Mucosa of gallbladder (tissue), 1 donor: ENCODE measurements at regions not wholly inside any gene's neighbourhood (a gene's known extent, or its start where the extent isn't known, plus 50 kb on each side); places are given as distances from the start of the nearest gene placed in this dataset.

Experiments used
- DNase-seq: peaks from one replicate; pipeline ENCODE4 v3.0.0-alpha.2; 2020; ENCODE audit warnings: low spot score
- donor health status: DM: no; HTN: no; CAD: no.

DNA sequence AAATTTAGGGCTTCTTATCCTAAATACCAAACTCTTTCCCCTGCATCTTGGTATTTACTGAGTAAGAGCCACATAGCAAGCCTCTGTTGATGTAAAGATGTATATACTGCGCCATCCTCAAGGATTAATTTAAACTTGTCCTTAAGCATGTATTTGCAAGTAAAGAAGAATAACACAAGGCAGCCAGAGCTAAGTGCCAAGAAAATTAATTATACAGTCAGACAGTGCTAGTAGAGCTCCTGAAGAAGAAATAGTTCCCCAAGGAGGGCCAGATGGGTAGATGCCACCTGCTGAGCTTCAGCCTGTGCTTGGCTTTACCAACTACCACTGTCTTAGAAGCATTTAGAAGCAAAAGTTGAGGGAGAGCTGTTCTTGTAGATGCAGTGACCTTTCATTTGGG, 470.0 kb downstream of the BUD13 start:
- no peak for DNase-seq

DNA sequence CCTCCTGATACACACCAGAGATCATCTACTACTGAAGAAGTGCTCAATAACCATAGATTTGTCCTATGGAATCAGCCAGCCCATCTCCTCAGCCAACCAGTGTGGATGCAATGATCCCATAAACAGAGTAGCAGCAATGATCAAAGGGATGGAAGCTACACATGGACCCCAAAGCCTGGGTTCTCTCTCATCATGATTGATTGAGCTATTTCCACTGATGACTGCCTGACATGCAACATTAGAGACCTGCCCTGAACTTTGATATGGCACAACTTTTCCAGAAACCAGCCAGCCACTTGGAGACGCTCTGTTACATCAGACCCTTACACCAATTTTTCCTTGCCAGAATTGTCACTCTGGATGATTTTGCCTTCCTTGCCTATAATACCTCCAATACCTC, 471.6 kb downstream of the BUD13 start:
- DNase-seq, result no peak

DNA sequence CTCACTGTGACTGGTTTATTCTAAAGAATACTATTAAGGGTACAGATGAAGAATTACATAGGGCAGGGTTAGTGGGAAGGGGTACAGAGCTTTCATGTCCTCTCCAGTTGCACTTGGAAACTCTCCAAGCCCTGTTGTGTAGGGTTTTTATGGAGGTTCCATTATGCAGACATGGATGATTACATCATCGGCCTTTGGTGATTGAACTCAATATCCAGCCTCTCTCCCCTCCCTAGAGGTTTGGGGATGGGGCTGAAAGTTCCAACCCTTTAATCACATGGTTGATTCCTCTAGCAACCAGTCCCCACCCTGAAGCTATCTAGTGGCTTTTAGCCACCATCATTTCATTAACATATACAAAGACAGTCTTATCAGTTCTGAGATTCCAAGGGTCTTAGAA, 472.6 kb downstream of the BUD13 start:
- no peak for DNase-seq

DNA sequence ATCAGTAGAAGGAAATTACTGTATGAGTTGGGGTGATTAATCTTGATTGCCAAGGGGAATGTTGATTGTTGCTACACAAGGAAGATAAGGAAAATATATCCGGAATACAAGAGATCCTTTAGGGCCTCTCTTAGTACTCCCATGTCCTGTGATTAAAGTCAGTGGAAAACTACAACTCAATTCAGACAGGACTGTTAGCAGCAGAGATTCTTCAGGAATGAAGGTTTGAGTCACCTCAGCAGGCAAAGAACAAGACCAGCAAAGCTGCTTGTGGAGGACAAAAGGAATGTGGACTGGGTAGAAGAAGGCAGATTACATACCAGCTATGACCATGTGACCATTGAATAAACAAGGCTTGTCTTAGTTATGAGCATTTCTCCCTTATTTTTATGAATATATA, 478.2 kb downstream of the BUD13 start:
- DNase-seq, result no peak

DNA sequence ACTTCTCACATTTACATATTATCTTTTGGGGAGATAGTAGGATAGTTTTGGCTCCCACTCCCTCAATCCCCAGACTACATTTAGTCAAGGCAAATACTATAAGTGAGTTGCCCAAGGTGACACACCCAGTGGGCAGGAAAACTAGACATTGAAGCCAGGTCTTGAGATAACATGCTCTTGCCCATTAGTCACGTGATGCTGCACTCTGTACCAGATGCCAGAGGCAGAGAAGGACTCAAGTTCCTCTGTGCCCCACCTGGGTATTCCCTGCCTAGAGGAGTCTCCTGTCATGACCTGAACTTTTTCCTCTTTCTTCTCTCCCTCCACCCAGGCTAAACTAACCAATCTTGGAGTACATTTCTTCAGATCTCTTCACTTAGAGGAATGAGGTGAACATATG, 484.9 kb downstream of the BUD13 start:
- DNase-seq, result no peak

DNA sequence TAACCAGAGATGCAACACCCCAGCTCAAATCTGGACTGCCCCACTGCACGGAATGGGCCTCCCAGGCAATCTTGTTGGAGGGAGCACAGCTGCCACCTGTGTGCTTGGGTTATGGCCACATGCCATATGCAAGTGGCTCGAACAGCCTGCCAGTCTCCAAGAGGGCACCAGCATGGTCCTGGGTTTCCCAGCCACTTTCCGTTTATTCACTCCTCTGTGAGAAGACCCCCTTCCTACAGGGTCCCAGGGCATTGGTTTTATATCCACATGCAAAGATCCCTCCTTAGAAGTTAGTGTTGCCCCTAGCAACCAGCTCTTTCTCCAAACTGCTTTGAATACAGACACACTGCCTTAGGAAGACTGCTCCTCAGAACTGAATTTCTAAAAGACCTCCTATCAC, 487.8 kb downstream of the BUD13 start:
- DNase-seq, result no peak

DNA sequence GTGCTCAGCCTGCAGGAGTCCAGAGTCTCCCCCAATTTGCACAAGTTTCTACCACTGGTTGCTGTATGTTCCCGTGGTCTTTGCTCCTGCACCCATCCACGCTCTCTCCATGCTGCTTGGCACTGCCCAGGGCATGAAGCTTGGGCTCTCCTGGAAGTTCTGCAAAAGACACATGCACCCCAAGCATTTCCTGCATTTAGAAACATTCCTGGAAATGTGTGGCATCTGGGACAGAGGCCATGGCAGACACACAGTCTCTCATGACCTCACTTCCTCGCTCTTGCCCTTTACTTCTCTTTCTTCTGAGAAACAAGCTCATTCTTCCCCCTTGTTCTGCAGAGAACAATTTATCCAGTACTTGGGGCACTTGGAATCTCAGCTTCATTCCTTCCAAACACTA, 489.5 kb downstream of the BUD13 start:
- DNase-seq, result no peak

DNA sequence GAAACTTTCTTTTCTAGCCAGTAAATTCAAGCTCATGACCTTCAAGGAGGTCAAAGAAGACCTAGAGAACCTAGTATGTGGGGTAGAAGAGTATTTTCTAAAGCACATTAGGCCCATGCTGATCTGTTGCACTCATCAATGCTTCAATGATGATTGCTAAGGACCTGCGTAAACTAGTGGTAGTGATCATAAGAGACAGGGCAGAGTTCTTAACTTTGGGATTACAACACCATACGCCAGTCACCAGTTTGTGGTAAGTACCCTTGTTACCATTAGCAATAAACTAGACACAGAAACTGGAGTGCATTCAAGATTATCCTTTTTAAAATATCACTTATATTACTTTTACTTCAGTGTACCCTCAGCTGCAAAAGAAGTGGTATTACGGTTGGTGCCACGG, 490.3 kb downstream of the BUD13 start:
- DNase-seq, result no peak

DNA sequence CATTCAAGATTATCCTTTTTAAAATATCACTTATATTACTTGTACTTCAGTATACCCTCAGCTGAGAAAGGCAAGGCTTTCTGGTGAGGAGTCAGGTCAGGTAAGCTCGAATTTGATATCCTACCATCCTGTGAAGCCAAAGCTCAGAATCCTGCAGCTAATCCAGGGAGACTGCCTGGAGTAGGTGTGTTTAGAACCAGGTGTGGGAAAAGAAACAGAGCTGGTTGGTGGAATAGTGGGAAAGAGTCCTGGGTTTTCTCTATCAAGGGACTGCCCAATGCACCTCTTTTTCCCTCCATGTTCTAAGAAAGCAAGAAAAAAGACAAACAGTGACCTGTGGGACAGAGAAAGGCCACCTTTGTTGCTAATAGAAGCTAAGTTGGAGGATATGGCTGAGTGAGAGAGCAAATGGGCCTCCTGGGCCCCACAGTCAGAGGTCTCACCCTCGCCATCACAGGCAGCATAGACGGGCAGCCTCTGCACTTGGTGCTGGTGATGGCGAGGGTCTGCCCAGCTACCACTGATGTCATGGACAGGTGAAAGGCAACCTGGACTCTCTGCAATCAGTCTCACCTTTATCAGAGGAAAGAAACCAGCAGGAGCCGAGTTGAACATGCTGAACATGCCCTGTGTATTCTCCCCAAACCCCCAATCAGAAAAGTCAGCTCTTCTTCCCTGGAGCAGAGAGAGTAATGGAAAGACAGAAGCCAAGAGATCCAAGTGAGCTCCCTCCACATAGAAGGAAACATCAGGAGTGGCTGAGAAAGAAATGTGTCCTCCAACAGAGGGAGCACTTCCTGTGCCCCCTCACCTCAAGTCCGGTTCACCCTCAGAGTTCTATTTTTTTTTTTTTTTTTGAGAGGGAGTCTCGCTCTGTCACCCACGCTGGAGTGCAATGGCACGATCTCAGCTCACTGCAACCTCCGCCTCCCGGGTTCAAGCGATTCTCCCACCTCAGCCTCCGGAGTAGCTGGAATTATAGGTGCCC, 491.3 kb downstream of the BUD13 start:
- DNase-seq, result no peak

DNA sequence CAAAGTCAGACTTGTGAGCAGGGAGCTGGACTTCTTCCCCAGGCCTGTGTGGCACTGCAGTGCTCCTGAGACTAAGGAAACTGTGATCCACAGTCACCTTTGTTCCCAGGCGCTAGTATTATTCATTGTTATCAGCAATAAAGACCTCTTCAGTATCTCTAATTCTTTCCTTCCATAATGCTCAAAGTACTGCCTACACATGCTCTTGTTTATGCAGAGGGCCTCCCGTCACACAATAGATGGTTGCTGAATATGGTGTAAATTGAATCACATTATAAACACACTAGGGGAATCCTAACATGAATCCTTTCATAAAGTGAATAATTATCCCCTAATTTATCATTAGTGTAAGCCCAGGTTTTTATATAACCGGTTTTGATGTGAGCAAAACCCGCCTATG, 493.3 kb downstream of the BUD13 start:
- no peak for DNase-seq

DNA sequence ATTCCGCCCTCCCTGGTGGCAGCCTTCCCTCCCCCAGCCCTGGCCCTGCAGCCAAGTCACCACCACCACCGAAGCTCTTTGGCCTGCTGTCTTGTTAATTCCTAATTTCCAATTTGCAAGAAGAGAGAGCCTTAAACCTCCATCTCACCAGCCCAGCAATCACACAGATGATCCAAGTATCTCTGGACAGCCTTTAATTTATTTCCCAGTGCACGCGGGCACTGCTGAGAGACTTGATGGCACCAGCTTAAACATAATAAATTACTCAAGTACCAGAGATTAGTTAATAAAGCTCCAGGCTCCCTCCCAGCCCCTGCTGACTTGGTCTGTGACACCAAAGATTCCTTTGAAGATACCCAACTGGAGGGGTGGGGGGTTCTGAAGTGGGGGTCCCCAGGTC, 494.7 kb downstream of the BUD13 start:
- no peak for DNase-seq

DNA sequence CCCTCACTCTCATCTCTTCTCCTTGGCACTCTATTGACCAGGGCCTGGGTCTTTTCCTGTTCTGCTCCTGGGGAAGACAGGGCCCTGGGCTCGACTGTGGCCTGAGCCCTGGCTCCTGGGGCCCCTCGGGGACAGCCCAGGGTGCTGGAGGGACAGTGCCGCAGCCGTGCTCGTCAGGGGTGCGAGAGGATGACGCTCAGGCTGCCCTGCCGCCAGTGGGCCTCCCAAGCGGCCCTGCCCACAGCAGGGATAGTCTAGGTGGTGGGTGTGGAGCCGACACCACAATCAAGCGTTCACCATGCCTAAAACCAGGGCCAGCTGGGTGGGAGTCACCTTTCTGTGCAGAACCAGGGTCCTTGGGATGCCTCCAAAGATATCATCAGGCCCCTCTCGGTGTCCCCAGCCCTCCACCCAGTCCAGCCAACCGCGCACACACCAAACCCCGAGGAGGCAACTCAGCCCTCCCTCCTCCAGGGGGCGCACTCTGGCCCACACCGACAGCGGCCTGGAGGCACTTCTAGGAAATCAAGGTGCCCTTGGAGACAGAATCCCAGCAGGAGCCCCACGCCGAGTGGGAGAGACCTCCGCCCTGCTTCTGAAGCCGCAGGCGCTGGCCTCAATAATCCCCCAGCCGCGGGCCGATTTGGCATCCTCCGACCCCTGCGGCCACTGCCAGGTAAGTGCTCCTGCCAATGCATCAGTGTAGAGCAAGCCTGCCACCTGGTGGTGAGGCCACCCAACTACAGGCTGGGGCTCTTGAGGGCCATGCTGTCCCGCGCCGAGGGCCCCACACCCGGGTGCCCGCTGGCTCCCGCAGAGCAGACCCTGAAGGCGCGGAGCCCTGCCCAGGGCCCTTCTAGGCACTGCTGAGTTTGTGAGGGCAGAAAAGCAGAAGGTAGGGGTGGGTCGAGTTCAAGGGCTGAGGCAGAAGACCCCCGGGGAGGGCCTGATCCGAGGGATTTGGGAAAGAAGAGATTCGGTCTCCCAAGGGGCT, 496.4 kb downstream of the BUD13 start:
- DNase-seq, result peak; percentile 64

DNA sequence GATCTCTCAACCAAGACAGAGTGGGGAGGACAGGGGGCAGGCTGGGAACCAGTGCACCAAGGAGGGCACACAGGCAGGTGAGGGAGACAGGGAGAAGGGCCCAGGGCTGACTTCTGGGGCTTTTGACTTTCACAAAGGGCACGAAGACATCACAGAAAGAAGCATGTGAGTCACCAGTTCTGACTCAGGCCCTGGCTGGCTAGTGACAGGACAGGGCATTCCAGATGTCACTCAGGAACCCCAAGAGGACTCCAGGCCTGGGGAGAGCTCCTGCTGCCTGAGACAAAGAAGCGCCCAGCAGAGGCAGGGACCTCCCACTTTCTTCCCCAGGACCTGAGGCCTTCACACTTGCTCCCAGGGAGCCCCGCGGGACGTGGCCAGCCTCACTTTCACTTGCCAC, 497.2 kb downstream of the BUD13 start:
- DNase-seq, result no peak

DNA sequence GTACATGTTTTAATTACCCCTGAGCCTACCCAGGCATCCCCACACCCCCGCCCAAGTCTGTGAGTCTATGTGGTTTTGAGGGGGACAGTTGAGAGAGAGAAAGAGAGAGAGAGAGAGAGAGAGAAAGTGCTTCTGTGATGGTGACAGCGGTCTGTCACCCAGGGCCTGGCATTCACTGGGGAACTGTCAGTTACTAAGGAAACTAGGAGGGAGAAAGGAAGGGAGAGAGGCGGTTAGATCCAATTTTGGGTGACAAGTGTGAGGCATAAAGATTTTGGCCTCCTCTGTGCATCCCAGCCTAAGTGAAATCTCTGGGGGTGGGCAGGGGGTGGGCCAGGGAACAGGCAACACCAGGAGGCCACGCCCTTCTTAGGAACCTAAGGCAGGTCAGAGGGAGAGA, 498.3 kb downstream of the BUD13 start:
- DNase-seq, result no peak

DNA sequence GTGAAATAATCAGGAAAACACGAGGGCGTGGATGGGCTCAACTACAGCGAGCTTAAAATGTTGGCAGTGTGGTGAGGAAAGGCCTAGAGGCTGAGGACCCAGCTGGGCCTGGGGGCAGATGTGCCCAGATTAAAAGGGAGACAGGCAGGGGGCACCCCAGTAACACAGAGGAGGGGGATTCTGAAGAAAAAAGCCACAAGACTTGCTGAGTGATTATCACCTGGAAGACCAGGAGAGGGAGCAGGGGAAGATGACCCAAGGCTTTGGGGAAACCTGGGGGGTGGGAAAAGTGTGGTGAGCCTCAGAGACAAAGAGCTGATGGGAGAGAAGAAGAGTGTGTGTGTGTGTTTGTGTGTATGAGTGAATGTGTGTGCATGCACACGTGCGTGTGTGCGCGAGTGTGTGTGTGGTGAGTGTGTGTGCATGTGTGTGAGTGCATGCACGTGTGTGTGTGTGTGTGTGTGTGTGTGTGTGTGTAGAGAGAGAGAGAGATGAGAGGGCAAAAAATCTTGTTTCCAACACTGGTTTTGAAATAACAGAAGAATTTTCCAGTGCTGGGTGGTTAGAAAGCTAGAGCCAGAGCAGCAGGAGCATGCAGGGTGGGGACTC, 500.5 kb downstream of the BUD13 start:
- no peak for DNase-seq

DNA sequence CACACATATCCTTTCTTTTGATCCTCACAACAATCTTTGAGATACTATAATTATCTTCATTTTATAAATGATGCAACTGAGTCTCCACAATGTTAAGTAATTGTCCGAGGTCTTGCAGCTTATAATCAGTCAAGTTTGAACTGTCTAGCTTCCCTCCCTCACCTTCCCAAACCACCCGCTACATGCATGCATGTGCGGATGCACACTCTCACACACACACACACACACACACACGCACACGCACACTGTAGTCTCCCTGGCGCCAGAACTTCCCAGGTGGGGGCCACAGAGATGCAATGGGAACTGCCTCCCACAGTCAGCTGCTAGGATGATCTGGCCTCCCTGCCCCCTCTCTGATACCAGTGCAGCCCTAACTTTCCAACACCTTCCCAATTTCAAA, 501.3 kb downstream of the BUD13 start:
- DNase-seq, result no peak

DNA sequence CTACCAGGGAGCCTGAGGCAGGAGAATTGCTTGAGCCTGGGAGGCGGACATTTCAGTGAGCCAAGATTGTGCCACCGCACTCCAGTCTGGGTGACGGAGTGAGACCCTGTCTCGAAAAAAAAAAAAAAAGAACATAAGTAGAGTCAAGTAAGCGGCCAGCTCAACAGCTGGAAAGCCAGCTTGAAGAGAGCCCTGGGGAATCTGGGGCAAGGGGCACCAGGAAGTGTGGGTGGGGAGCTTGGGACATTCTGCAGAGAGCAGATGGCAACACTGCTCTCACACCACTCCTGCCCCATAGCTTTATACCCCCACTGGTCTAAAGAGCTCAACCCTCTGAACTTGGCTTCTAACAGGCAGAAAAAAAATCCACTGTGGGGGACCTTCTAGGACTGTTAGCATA, 505.6 kb downstream of the BUD13 start:
- DNase-seq, result no peak

DNA sequence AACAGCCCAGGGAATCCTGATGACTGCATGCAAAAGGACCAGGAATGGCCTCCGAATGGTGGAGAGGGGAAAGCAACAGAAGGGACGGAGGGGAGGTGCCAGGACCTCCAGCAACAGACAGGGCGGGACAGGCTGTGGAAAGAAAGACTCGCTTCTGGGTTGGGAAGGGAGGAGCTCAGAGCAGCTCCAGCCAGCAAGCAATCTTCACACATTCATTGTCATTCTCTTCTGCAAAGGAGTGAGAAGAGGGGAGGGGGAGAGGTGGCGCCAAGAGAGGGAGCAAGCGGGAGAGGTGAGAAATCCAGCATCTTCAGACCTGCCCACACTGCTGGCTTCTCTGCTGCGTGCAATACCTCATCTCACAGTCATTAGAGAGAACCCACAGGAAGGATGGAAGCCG, 509.0 kb downstream of the BUD13 start:
- no peak for DNase-seq

DNA sequence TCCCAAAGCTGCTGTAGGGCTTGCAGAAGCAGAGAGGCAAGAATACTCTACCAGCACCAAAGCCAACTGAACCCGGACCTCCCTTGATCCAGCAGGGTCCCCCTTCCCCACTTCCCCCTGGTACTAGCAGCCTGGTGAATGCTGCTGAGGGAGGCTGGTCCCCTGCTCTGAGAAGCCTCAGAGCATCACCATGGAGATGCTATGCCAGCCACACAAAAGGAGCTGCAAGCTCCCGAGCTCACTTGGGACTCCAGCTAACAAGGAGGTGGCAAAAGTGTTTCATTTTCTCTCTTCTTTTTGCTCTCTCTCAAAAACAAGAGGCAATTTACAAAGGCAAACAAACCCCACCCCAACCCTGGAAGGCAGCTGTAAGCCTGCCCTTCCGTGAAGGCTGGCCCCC, 509.8 kb downstream of the BUD13 start:
- DNase-seq, result no peak

DNA sequence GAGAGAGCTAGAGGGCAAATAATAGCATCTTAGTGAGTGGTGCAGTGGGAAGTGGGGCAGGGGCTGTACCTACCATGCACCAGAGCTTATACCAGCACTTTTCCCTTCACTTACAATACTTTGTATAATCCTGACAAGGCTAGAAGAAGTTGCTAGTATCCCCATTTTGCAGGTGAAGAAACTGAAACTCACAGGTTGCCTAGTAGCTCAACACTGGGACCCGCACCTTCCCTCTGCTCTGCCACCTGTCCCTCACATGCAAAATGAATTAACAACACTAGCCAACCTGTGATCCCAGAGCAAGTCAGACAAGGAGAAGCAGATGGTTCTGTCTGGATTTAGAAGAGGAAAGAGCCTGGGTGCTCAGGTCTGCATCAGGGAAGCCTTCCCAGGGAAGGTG, 510.4 kb downstream of the BUD13 start:
- DNase-seq, result no peak

DNA sequence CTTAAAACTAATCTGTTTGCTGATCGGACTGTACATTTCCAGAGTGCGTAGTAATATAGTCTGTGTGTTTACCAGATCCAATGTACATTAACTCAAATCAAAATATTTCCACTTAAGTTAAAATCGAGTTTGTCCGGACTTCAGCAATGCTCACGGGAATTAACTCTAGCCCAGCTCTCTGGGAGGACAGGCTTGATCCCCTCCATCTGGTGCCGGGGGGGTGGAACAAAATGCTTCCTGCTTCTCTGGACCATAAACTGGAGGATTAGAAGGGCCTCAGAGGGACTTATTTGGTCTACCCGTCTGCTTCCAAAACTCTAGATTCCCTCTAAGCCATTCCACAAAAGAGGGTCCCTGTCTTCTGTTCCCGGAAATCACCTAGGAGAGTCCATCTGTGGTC, 511.2 kb downstream of the BUD13 start:
- DNase-seq, result no peak

DNA sequence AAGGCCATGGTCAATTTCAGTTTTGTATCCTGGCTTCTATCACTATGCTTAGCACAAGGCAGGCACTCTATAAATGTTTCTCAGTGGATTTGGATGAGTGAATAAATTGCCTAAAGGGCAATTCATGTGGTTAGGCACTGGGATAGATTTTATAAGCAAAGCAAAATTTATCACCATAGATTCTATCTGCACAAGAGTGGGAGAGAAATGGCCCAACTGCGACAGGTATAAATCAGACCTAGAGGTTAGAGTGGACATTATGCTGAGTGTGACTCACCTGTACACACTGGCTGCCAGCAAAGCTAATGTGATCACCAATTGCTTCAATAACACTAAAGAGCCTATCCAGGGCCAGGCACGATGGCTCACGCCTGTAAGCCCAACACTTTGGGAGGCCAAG, 514.0 kb downstream of the BUD13 start:
- DNase-seq, result no peak
